ENCODE measurements at regions not wholly inside any gene's neighbourhood (a gene's known extent, or its start where the extent isn't known, plus 50 kb on each side); places are given as distances from the start of the nearest gene placed in this dataset.

DNA sequence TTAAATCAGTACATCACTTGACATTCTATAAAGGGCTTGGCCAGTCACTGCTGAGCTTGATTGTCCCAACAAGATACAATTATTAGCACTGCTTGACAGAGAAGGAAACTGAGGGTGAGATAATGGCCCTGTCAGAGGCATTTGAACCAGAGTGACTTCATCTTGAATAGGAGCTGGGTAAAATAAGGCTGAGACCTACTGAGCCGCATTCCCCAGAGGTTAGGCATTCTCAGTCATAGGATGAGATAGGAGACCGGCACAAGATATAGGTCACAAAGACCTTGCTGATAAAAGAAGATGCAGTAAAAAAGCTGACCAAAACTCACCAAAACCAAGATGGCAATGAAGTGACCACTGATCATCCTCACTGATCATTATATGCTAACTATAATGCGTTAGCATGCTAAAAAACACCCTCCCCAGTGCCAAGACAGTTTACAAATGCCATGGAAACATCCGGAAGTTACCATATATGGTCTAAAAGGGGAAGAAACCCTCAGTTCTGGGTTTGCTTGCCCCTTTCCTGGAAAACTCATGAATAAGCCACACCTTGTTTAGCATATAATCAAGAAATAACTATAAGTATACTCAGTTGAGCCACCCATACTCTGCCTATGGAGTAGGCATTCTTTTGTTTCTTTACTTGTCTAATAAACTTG, 239.1 kb upstream of the SETMAR start:
- Histone ChIP-seq H3K4me3 (no peak overlapping the region), H3K36me3 (no peaks in the 10 kb centered on the region), H3K4me1 (no peaks in the 10 kb centered on the region), H3K27ac (no peak overlapping the region), H3K27me3 (no peaks in the 10 kb centered on the region), H3K9me3 (no peaks in the 10 kb centered on the region)
- intact Hi-C loops (cut with DNase I), result no loop called here
- TF ChIP-seq, protein P1, sequence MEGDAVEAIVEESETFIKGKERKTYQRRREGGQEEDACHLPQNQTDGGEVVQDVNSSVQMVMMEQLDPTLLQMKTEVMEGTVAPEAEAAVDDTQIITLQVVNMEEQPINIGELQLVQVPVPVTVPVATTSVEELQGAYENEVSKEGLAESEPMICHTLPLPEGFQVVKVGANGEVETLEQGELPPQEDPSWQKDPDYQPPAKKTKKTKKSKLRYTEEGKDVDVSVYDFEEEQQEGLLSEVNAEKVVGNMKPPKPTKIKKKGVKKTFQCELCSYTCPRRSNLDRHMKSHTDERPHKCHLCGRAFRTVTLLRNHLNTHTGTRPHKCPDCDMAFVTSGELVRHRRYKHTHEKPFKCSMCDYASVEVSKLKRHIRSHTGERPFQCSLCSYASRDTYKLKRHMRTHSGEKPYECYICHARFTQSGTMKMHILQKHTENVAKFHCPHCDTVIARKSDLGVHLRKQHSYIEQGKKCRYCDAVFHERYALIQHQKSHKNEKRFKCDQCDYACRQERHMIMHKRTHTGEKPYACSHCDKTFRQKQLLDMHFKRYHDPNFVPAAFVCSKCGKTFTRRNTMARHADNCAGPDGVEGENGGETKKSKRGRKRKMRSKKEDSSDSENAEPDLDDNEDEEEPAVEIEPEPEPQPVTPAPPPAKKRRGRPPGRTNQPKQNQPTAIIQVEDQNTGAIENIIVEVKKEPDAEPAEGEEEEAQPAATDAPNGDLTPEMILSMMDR (IDR thresholded peaks at IDR 0.05), result no peak
- no peak for DNase-seq (ENCODE audit: low spot score in 2 of 2)

DNA sequence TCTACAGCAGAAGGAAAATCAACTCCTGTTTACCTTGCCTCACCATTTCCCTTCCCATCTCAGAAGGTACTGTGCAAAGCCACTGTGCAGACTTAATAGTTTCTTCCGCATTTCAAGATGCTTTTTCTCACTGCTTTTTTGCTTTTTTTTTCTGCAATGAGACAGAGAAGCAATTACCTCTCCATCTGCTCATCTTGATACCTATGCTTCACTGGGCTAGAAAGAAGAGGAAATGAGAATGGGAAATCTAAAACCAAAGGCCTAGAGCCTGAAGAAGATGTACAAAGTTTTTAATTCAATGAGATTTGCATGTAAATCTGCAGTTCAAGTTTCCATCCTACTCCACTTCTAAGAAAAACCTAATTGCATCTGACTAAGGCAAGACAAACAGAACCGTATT, 238.1 kb upstream of the SETMAR start:
- TF ChIP-seq, protein P1 (IDR thresholded peaks at IDR 0.05), result no peak
- no peak for DNase-seq (ENCODE audit: low spot score in 2 of 2)
- no peak overlapping the region for H3K4me3 ChIP-seq
- no peaks in the 10 kb centered on the region for H3K27me3 ChIP-seq
- no peaks in the 10 kb centered on the region for H3K36me3 ChIP-seq
- H3K9me3 ChIP-seq, result no peaks in the 10 kb centered on the region
- intact Hi-C loops (cut with DNase I), result no loop called here
- no peaks in the 10 kb centered on the region for H3K4me1 ChIP-seq
- H3K27ac ChIP-seq, result no peak overlapping the region

DNA sequence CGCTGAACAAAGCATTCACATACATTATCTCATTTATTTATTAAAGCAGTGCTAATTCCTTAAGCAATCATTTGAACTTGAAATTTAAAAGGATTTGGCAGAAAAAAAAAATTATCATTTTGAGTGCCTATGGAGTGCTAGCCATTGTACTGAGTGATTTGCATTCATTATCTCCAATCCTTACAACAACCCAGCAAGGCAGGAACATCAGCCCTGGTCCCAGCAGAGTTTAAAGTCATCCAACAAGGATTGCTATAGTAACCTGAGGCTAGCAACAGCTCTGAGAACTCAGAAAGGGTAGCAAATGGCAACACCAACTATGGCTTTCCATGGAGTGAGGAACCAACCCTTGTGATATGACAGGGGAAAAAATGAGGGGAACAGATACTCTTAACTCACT, 237.6 kb upstream of the SETMAR start:
- TF ChIP-seq, protein P1 (IDR thresholded peaks at IDR 0.05), result no peak

DNA sequence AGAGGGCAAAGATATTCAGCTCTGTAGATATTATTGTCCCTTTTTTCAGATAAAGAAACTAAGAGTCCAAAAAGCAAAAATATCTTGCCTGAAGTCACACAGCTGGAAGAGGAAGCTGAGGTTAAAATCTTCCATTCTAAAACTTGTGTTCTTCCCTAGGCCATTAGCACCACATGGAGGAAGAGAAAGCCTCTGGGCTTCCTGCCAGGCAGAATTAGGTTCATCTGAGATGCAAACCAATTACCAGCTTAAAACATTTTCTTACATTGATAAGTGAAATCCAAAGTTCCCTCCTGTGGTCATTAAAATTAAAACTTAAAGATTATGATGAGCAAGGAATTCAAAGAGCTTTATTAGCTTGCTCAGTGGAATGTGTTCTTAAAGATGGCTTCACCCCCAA, 235.3 kb upstream of the SETMAR start:
- TF ChIP-seq, protein P1 (IDR thresholded peaks at IDR 0.05), result no peak

More for the DNA sequence above, 237.6 kb upstream of the SETMAR start:
- Histone ChIP-seq H3K27ac (no peak overlapping the region), H3K9me3 (no peaks in the 10 kb centered on the region), H3K4me3 (no peak overlapping the region), H3K4me1 (no peaks in the 10 kb centered on the region), H3K36me3 (no peaks in the 10 kb centered on the region), H3K27me3 (no peaks in the 10 kb centered on the region)
- DNase-seq (ENCODE audit: low spot score in 2 of 2), result no peak
- intact Hi-C loops (cut with DNase I), result no loop called here

DNA sequence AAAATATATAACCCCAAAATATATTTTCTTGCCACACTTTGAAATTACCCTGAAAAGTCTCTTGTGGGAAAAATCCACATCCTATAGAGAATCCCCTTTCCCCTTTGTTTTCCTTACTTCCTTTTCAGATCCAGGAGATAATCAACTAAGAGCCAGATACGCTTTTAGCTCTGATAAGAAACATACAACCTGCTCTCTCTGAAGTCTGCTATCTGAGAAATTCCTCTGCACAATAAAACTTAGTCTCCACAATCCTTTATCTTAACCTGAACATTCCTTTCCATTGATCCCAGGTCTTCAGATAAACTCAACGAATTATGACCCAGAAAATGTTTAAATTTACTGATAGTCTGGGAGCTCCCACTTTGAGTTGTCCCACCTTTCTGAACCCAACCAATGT, 233.4 kb upstream of the SETMAR start:
- no peak overlapping the region for H3K27ac ChIP-seq
- no peaks in the 10 kb centered on the region for H3K9me3 ChIP-seq
- DNase-seq (ENCODE audit: low spot score in 2 of 2), result no peak
- no peak overlapping the region for H3K4me3 ChIP-seq
- intact Hi-C loops (cut with DNase I), result no loop called here
- no peaks in the 10 kb centered on the region for H3K4me1 ChIP-seq
- TF ChIP-seq, protein P1 (IDR thresholded peaks at IDR 0.05), result no peak
- no peaks in the 10 kb centered on the region for H3K27me3 ChIP-seq
- H3K36me3 ChIP-seq, result no peaks in the 10 kb centered on the region

More for the DNA sequence above, 235.3 kb upstream of the SETMAR start:
- Histone ChIP-seq H3K27ac (no peak overlapping the region), H3K4me3 (no peak overlapping the region), H3K36me3 (no peaks in the 10 kb centered on the region), H3K4me1 (no peaks in the 10 kb centered on the region), H3K27me3 (no peaks in the 10 kb centered on the region), H3K9me3 (no peaks in the 10 kb centered on the region)
- intact Hi-C loops (cut with DNase I), result no loop called here
- no peak for DNase-seq (ENCODE audit: low spot score in 2 of 2)
